Hematopoietic multipotent progenitor cell treated with erythropoietin and hydrocortisone succinate and interleukin-3 and kit ligand, for 4 days (in vitro differentiated cells): ENCODE measurements at regions not wholly inside any gene's neighbourhood (a gene's known extent, or its start where the extent isn't known, plus 50 kb on each side); places are given as distances from the start of the nearest gene placed in this dataset.
A peak's percentile ranks its signal among the peaks of the same experiment; 100 is the strongest.
"Not testable (repeated sequence)": the region's sequence is repeated elsewhere in the genome, so short reads cannot be mapped to it uniquely, and the experiment has no call there.

ENCODE experiments used
- DNase-seq: peaks from one replicate; pipeline ENCODE4 v3.0.0-alpha.2; 2015

DNA sequence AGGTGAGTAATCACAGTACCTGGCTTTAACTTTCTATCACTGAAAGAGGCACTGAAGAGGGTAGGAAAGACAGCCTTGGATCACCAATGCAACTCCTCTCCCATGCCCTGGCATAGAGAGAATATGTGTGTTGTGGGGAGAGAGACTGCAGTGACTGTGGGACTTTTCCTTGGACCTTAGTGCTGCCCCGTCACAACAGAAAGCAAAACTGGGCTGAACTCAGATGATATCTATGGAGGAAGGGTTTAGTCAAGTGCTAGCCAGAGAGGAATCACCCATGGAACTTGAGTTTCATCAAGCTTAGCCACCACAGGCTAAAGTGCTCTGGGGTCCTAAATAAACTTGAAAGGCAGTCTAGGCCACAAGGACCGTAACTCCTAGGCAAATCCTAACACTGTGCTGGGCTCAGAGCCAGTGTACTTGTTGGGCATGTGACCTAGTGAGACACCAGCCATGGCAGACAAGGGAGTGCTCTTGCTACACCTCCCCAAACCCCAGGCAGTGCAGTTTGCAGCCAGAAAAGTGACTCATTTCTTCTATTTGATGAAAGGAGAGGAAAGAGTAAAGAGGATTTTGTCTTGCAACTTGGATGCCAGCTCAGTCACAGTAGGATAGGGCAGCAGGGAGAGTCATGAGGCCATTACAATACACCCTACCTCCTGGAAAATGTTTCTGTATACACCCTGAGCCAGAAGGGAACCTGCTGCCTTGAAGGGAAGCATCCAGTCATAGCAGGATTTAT lies 105.8 kb upstream of the SPOPL start:
- no peak for DNase-seq

DNA sequence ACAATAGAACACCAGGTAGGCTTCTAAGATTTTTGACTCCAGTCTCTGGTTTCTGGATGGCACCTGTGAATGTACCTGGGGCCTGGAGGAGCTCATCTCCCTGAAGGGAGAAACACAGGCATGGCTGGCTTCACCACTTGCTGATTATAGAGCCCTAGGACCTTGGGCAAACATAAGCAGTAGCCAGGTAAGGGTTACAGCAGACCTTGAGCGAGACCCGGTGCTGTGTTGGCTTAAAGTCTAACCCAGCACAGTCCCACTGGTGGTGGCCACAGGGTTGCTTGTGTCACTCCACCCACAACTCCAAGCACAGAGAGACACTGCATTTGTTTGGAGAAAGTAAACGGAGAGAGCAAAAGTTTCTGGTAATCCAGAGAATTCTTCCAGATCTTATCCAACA lies 104.7 kb upstream of the SPOPL start:
- DNase-seq = no peak

DNA sequence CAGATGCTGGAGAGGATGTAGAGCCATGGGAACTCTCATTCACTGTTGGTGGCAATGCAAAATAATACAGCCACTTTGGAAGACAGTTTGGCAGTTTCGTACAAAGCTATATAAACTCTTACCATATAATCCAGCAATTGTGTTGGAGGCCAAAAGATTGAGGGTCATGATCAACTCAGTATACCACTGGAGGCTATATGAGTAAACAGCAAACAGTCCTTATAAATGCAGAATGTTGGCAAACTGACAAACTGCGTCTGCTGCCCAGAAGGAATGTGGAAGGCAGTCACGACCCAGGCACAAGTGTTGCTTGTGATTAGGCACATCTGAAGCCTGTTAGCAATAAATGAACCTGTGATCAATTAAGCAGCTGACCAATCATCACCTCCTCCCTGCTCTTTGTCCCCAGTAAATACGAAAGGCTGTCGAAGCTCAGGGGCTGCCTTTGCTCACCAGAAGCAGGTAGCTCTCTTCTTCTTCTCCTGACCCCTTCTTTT lies 98.1 kb upstream of the SPOPL start:
- DNase-seq = no peak

DNA sequence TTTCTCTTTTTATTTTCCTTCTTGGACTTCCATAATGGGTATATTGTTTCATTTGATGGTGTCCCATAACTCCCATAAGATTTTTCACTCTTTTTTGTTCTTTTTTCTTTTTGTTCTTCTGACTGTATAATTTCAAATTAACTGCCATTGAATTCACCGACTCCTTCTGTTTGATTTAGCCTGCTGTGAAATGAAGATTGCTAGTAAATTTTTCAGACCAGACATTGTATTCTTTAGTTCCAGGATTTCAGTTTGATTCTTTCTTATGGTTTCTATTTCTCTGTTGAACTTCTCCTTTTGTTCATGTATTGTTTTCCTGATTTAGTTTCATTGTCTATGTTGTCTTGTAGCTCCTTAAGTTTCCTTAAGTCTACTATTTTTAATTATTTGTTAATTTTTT lies 87.6 kb upstream of the SPOPL start:
- no peak for DNase-seq

DNA sequence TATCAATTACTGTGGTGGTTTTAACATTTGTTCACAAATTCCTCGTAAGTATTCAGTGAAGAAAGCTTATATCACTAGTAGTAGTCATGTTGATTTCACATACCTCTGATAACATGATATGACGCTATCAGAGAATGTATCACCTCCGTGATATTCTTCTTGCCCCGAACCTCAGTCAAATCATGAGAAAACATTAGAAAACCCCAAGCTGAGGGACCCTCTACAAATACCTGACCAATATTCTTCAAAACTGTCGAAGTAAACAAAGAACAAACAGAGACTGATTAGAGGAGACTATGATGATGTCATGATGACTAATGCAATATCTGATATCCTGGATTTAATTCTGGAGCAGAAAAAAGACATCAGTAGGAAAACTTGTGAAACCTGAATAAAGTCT lies 85.6 kb upstream of the SPOPL start:
- no peak for DNase-seq

DNA sequence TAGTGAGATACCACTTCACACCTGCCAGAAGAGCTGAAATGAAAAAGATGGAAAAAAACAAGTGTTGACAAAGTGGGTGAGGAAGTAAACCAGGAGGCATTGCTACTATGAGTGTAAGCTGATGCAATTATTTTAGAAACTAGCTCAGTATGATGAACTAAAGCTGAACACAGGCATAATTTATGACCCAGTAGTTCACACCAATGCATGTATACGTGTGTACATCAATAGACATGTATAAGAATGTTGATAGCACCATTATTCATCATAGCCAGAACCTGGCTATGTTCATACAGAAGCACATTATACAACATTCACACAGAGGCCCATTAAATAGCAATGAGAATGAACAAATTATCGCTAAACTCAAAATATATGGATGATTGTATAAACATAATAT lies 83.1 kb upstream of the SPOPL start:
- no peak for DNase-seq

DNA sequence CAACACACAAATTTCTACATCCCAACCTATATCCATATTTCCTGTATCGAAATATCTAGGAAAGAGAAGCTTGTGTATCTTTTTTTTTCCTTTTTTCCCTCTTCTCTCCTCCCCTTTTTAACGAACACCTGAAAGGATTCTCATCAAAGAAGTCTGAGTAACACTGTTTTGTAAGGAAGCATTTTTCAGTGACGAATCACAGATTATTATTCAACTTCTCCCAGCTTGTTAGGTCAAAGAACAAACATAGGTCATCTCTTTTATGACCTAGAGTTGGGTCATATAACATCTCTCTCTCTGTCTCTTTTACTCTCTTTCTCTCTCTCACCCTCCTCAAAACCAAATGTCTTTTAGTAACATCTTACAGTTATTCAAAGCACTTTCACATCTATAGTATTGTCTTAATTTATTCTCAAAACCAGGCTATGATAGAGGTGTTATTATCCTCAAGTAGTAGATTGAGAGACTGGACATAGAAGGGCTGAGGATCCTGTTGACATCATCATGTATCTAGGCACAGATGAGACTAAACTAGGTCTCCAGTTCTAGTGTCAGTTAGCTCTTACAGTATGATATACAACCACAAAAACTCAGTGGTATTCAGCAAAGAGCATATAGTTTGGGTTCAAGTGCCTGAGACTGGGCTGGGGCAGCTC lies 80.1 kb upstream of the SPOPL start:
- no peak for DNase-seq

DNA sequence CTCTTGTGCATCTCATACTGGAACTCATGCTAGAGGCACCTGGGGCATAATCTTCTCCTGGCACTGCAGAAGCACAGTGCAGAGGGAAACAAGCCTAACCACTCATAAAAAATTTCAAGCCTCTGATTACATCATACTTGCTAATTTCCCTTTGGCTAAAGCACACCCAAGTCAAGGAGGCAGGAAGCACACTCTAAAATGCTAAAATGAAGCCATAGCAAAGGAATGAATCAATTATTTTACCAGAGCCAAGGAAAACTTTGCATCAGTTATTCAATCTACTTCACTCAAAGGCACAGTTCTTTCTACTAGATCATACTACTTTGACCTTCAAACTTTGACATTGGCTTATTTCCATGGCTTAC lies 79.6 kb upstream of the SPOPL start:
- DNase-seq = peak; percentile 11

DNA sequence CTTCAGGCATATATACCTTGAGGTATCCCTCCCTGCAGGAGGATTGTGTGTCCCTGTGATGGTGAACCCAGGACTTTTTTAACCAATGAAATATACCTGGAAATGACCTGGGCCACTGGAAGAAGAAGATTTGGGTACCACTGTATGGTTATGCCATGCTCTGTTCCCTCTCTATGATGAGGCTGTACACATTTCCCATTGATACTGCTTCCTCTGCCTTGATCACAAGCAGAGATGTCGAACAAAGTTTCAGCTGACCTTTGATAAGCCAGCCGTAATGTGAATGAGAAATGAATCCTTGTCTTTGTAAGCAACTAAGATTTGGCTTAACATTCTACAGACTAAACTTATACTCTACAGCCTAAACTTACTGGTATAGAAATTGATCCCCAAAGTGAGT lies 78.4 kb upstream of the SPOPL start:
- no peak for DNase-seq

DNA sequence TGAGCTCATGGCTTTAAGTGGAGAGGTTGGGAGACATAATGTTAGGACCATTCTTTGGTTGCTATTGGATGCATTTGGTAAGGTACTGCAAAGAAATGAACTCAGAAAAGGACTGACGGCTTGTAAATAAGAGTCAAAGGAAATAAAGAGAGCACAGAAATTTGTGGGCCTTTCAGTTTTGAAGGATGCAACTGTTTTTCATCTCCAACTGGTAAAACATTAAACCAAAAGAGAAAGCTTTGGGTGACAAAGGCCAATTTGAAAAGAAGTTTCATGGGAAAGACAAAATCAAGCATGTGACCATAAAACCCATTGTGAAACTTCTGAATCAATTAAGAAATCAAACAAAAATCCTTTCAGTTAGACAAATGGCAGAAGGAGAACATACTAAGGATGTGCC lies 77.8 kb upstream of the SPOPL start:
- no peak for DNase-seq

DNA sequence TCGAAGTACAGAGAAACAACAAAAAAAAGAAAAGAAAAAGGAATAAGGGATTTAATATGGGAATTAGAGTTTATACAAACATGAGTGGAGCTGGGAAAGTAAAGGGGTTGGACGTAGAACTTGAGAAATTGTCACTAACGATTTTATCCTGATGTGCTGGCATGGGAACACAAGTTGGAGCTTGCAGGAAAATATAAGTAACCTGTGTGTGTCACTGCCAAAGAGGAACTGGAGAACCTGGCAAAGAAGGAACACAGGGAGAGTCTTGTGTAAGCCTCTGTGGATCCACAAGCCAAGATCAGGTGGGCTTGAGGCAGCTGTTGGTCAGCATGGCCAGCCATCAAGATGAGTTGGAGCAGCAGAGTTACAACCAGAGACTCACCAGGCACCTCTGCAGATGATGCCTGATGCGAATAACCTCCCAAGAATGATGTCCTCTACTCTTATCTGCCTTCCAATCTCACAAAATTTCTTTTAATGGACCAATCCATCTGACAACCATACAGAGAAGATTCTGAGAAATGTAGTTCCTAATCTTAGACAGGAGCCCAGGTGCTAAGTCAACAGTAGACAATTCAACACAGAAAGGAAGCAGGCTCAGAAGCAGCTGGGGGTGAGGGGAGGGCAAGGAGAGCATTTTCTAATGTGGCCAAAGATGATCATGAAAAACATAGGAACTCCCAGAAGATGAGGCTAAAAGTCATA lies 77.0 kb upstream of the SPOPL start:
- no peak for DNase-seq

DNA sequence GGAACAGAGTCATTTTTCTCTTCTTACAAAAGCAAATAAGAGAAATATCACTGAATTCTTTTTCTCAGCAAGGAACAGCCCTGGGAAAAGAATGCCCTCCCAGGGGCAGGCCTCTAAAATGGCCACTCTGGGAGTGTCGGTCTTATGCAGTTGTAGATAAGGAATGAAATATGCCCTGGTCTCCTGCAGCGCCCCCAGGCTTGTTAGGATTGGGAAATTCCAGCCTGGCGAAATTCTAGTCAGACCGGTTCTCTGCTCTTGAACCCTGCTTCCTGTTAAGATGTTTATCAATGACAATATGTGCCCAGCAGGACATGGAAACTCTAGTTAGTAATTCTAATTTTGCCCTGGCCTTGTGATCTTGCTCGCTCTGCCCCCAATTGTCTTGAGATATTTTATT lies 75.5 kb upstream of the SPOPL start:
- DNase-seq = not testable (repeated sequence)

DNA sequence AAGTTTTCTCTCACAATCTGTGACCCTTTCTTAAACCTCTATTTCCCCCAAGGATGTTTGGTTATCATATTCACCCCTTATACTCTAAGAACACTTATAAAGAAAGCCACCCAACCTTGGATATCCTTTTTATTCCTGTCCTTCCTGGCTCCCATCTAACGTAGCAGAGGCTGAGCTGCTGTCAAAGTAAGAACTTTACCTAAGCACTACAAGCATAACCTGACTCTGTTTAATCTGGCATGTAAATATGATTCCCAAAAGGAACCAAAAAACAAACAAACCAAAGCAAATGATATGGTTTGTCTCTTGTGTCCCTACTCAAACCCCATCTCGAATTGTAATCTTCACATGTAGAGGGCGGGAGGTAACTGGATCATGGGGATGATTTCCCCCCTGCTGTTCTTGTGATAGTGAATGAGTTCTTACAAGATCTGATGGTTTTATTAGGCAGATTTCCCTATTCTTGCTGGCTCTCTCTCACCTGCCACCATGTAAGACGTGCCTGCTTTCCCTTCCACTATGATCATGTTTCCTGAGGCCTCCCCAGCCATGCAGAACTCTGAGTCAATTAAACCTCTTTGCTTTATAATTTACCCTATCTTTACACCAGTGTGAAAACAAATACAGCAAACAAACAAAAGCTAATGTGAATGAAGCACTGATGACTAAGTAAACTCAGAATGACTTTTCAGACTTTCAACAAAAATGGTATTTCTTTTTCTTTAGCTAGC lies 72.7 kb upstream of the SPOPL start:
- DNase-seq = no peak

DNA sequence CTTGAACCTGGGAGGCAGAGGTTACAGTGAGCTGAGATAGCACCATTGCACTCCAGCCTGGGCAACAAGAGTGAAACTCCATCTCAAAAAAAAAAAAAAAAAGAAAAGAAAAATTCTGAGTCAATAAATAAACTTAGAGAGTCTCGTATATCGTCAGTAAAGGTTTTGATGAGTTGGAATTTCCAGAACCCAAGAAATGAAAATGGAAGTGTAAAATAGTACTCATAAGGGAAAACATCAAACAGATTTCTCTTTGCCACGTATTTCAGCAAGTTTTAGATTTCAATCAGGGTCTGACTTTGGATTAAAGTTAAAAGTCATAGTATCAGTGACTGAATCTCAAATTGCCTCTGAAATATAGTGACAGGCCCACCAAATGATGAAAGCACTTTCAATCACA lies 71.4 kb upstream of the SPOPL start:
- DNase-seq = no peak

DNA sequence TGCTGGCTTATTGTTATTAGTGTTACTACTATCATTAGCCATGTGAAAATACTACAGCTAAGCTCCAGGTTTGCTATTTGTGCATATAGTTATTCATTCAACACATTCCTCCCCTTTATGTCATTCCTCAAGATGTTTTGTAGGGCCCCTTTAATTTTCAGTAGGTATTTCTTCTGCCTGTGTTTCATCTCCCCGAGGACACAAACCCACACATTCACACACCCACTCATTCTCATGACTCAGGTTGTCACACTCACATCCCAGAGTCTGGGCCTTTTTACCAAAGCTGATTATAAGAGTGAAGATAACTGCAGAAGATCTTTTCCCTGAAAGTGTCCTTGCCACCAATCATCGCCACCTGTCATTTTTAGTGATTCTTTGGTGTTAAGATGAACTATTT lies 68.6 kb upstream of the SPOPL start:
- DNase-seq = no peak

DNA sequence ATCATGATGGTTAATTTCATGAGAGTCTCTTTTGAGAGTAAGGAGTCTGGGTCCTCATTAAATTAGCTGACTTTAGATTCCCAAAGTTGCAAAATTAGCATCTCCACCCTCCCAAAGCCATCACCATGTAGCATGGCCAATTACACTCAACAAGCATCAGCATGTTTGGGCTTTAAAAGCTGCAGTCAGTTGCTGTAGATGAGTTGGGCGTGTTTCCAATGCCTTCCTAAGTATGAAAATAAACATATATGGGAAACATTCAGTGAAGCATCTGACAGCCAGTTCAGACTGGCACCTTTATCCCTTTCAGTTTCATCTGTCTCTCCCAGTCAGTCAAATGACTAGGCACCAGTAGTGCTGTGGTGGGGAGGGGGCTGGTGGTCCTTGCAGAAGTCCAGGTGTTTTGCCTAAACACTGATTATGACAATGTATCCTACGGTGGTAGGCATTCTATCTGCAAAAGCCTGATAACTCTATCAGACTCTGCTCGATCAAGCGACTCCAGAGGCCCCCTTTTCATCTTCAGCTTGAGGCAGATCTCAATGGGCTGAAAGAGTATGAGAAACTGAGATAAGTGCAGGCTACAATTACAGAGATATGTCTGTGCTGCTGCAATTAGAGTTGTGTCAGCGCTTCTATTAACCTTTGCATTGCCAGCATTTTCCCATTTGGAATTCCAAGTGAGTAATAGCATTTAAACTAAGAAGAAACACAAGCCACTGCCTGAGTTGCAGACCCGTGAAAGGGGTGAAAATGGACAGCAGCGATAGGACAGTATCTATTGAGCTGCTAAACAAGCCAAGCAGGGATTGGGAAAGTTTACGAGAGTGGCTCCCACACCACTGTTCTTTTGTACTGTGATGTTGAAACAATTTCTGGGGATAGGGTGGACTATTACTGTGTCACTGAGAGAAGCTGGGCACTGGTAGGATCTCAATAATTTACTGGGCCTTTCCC lies 67.3 kb upstream of the SPOPL start:
- DNase-seq = peak; percentile 74

DNA sequence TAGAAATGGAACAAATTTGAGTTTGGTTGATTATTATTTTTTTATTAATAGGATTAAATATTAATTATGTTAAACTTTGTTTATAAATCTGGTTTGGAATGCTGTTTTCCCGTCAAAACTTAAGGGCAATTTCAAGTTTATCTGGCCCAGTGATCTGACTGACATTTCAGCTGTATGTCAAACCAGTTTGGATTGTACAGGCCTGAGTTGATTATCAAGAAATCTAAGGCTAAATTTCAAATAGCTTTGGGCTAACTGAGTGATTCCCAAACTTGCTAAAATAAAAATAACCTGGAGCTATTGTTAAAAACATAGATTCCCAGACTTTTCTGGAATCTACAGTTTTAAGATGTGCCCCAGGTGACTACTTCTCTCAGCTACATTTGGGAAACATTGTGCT lies 65.9 kb upstream of the SPOPL start:
- DNase-seq = no peak

DNA sequence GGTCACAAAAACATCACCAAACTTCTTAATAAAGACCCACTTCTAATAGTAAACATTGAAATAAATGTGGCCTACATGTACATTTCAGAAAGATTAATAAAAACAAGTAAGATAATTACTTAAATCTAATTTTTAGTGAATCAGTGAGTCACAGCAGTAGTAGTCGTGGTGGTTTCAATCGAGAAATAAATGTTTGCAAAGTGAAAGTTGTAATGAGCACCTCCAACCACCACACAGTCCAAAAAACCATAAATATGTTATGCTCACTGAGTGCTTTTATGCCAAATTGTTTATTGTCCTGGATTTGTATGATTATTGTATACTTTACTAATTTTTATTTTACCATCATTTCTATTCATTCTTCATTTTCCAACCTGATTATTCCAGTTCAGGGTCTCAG lies 61.8 kb upstream of the SPOPL start:
- DNase-seq = no peak

DNA sequence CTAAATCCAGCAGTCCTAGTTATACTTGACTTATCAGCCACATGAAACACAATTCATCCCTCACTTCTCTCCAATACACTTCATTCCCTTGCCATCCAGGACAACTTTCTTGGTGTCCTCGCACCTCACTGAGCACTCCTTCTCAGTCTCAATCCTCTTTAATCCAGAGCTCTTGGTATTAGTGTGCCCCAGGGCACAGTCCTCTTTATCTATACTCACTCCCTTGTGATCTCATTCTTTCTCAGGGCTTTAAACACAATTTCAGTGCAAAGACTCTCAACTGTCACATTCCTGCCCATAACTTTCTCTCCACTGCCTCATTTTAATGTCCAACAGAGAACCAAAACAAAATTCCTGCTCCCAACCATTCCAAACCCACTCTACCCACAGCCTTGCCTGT lies 60.8 kb upstream of the SPOPL start:
- no peak for DNase-seq

DNA sequence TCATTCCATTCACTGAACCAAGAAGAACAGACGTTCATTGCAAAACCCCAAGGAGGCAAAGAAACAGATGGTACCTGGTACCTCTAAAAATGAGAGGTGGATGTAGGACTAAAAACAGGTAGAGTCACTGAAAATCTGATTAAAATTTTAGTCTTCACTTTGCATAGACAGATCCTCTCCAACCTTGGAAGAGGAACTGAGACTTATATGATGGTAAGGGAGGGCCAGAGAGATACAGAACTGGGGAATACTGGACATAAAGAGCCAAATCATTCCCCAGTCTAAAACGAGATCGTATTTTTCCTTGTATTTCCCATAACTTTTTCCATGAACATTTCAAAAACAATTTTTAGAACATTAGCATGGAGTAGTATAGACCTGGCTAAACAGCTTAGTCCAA lies 59.7 kb upstream of the SPOPL start:
- DNase-seq = no peak

DNA sequence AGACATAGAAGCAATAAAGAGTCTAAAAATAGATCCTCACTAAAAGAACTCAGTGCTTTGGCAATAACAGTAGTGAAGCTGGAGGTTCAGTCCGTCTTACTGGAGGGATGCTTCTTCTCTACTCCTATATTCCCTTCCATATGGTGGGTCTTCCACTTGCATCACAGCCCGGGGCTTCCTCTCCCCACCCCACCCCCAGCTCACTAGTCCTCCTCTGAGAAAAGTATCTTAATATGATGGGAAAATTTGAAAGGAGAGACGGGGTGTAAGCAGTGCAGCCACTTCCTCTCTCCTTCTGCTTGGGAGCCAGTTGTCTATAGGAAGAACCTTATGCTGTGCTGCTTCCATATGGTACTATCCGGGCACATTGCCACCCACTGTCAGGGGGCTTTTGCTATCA lies 57.2 kb upstream of the SPOPL start:
- DNase-seq = no peak

DNA sequence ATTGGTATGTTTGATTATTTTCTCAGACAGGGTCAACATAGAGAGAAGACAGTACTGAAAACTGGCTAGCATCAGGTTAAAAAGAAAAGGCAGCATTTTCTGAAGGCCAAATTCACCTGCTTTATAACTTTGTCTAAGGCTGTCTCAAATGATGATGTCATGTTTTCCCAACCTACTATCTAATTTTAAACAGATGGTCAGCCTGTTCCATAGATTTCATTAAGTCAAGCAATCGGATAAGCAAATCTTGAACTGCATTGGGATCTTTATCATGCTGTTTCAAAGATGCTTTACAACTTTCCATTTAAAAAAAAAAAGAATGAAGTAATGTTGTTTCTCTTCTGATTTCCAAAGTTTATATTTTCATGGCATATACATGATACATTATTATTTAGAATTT lies 56.3 kb upstream of the SPOPL start:
- no peak for DNase-seq
